ENCODE measurements at regions not wholly inside any gene's neighbourhood (a gene's known extent, or its start where the extent isn't known, plus 50 kb on each side); places are given as distances from the start of the nearest gene placed in this dataset.

DNA sequence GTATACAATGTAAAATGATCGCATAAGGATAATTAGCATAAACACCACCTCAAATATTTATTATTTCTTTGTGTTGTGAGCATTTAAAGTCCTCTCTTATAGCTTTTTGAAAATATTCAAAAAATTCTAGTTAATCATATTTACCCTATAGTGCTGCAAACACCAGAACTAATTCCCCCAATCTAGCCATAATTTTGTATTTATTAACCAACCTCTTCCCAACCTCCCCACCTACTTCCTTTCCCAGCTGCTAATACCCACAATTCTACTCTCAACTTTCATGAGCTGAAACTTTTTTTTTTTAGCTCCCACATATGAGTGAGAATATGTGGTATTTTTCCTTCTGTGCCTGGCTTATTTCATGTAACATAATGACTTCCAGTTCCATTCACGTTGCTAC is 317.8 kb upstream of the ATP10B start:
- WGBS, 2 donors: 61 to 75% methylated on average over 2 of the region's 2 CpGs
- no peak overlapping the region for H3K4me3 ChIP-seq (ENCODE audit: low read depth, poor library complexity, severe bottlenecking)
- no peak for DNase-seq (ENCODE audit: low spot score in 2 of 2)
- TF ChIP-seq, protein P1, sequence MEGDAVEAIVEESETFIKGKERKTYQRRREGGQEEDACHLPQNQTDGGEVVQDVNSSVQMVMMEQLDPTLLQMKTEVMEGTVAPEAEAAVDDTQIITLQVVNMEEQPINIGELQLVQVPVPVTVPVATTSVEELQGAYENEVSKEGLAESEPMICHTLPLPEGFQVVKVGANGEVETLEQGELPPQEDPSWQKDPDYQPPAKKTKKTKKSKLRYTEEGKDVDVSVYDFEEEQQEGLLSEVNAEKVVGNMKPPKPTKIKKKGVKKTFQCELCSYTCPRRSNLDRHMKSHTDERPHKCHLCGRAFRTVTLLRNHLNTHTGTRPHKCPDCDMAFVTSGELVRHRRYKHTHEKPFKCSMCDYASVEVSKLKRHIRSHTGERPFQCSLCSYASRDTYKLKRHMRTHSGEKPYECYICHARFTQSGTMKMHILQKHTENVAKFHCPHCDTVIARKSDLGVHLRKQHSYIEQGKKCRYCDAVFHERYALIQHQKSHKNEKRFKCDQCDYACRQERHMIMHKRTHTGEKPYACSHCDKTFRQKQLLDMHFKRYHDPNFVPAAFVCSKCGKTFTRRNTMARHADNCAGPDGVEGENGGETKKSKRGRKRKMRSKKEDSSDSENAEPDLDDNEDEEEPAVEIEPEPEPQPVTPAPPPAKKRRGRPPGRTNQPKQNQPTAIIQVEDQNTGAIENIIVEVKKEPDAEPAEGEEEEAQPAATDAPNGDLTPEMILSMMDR (IDR thresholded peaks at IDR 0.05): no peak
- TF ChIP-seq POLR2A (IDR thresholded peaks at IDR 0.05): no peak
- intact Hi-C loops (cut with DNase I; ENCODE audit: low total_unique reads): loop anchor here (2.0 kb wide), 1 partner anchor 27 kb away; no protein-coding TSS in a partner anchor

DNA sequence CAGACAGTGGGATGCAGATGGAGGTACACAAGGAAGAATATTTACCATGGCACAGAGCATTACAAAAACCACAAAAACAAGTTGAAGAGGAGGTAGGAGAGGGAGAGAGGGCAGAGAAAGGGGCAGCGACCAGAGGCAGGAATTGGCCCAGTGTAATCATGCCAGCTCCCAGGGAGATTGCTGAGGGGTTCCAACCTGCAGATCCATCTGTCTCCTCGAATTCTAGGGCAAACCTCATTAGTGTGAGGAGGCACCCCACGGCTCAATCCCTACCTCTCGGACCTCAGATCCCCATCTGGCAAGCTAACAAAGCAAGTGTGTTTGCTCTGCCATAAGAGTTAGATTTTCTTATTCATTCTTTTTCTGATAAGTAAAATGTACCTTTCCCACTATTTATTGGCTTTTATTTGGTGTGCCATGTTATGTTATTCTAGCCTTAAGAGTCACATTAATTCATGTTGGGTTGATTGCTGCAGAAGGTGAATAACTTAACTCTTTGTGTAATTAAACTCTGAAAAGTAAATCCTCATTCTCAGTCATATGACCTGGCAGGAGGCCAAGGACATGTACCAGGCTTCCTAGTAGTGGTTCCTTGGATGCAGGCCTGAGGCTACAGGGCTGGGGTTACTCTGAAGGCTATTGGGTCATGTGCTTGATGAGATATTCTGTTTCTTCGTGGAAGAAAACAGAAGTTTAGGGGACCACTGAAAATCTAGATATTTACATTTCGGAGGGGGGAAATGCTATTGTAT is 315.2 kb upstream of the ATP10B start:
- no peak overlapping the region for H3K4me3 ChIP-seq (ENCODE audit: low read depth, poor library complexity, severe bottlenecking)
- intact Hi-C loops (cut with DNase I; ENCODE audit: low total_unique reads): no loop called here
- 64 to 68% methylated on average over 6 of the region's 6 CpGs for WGBS, 2 donors

DNA sequence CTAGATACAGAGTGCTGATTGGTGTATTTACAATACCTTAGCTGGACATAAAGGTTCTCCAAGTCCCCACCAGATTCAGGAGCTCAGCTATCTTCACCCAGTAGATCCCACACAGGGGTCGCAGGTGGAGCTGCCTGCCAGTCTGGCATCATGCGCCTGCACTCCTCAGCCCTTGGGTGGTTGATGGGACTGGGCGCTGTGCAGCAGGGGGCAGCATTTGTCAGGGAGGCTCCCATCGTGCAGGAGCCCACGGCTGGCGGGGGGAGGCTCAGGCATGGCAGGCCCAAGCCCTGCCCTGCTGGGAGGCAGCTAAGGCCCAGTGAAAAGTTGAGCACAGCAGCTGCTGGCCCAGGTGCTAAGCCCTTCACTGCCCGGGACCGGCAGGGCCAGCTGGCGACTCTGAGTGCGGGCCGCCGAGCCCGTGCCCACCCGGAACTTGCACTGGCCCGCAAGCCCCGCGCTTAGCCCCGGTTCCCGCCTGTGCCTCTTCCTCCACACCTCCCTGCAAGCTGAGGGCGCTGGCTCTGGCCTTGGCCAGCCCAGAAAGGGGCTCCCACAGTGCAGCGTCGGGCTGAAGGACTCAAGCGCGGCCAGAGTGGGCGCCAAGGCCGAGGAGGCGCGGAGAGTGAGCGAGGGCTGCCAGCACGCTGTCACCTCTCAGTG is 314.1 kb upstream of the ATP10B start:
- H3K4me3 ChIP-seq (ENCODE audit: low read depth, poor library complexity, severe bottlenecking): no peak overlapping the region
- intact Hi-C loops (cut with DNase I; ENCODE audit: low total_unique reads): no loop called here
- no peak for DNase-seq (ENCODE audit: low spot score in 2 of 2)
- TF ChIP-seq, protein P1 (IDR thresholded peaks at IDR 0.05): no peak
- TF ChIP-seq POLR2A (IDR thresholded peaks at IDR 0.05): no peak
- 93 to 95% methylated on average over 28 to 29 of the region's 30 CpGs for WGBS, 2 donors

More for the DNA sequence above, 315.2 kb upstream of the ATP10B start:
- TF ChIP-seq POLR2A (IDR thresholded peaks at IDR 0.05): no peak
- TF ChIP-seq, protein P1 (IDR thresholded peaks at IDR 0.05): no peak
- DNase-seq (ENCODE audit: low spot score in 2 of 2): no peak

DNA sequence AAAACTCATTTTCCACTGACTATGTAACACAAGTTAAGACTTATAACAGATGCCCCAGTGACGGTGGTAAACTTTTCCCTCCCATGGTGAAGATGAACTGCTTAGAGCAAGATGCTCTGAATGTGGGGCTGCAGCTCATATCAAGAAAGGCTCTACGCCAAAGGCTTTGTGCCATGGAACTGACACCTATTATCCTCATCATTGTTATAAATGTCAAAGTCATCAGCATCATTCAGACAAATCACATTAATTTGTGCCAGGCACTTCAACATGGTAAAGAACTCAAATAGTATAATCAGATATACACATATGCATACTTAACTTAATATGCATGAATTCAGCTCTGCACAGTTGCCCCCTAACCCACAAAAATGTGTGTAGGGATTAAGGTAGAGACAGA is 305.9 kb upstream of the ATP10B start:
- no peak overlapping the region for H3K4me3 ChIP-seq (ENCODE audit: low read depth, poor library complexity, severe bottlenecking)
- no peak for DNase-seq (ENCODE audit: low spot score in 2 of 2)
- TF ChIP-seq POLR2A (IDR thresholded peaks at IDR 0.05): no peak
- TF ChIP-seq, protein P1 (IDR thresholded peaks at IDR 0.05): no peak
- intact Hi-C loops (cut with DNase I; ENCODE audit: low total_unique reads): no loop called here
- 84% methylated on average over 2 of the region's 2 CpGs for WGBS, 2 donors

DNA sequence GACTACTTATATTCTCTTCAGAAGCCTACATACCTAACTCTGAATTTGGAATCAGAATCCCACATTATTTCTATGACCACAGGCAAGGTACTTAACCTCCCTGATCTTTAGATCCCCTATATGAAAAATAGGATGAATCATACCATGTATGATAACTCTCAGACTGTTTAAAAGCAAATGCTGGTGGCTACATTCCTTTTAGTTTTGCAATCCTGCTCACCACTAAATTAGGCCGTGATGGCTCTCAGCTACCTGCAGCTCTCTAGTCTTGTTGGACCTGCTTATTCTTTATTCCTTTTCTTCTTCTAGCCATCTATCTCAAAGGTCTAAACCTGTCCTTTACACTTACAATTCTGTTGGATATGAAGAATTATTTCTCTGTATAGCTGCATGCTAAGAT is 303.4 kb upstream of the ATP10B start:
- DNase-seq (ENCODE audit: low spot score in 2 of 2): no peak
- 78 to 81% methylated on average over 1 of the region's 1 CpG for WGBS, 2 donors
- TF ChIP-seq, protein P1 (IDR thresholded peaks at IDR 0.05): no peak
- no peak for TF ChIP-seq POLR2A (IDR thresholded peaks at IDR 0.05)
- no peak overlapping the region for H3K4me3 ChIP-seq (ENCODE audit: low read depth, poor library complexity, severe bottlenecking)
- intact Hi-C loops (cut with DNase I; ENCODE audit: low total_unique reads): no loop called here

Measured in lower leg skin (tissue), 4 donors.